ENCODE measurements at regions not wholly inside any gene's neighbourhood (a gene's known extent, or its start where the extent isn't known, plus 50 kb on each side); places are given as distances from the start of the nearest gene placed in this dataset.

GRCh38 chr11:28727254-28727653 is 619.1 kb downstream of the METTL15 start:
- no peak for DNase-seq

GRCh38 chr11:28726432-28726831 is 618.2 kb downstream of the METTL15 start:
- no peak for DNase-seq

GRCh38 chr11:28715726-28716125 is 607.5 kb downstream of the METTL15 start:
- no peak for DNase-seq

- no peak for DNase-seq
Observed at GRCh38 chr11:28713850-28714249, 605.7 kb downstream of the METTL15 start.

GRCh38 chr11:28708075-28708474 is 599.9 kb downstream of the METTL15 start:
- no peak for DNase-seq

- no peak for DNase-seq
Observed at GRCh38 chr11:28704801-28705200, 596.6 kb downstream of the METTL15 start.

- DNase-seq, result no peak
Observed at GRCh38 chr11:28703371-28703770, 595.2 kb downstream of the METTL15 start.

GRCh38 chr11:28702871-28703270 is 594.7 kb downstream of the METTL15 start:
- DNase-seq, result no peak

- DNase-seq, result no peak
Observed at GRCh38 chr11:28702450-28702790, 594.2 kb downstream of the METTL15 start.

GRCh38 chr11:28701760-28702449 is 593.7 kb downstream of the METTL15 start:
- DNase-seq, result no peak

- no peak for DNase-seq
Observed at GRCh38 chr11:28699701-28700100, 591.5 kb downstream of the METTL15 start.

GRCh38 chr11:28697920-28698827 is 590.0 kb downstream of the METTL15 start:
- peak; percentile 26 for DNase-seq

GRCh38 chr11:28696591-28696990 is 588.4 kb downstream of the METTL15 start:
- DNase-seq, result no peak

GRCh38 chr11:28690746-28691145 is 582.6 kb downstream of the METTL15 start:
- DNase-seq, result no peak

- DNase-seq, result no peak
Observed at GRCh38 chr11:28684011-28684586, 575.9 kb downstream of the METTL15 start.

GRCh38 chr11:28679795-28680468 is 571.7 kb downstream of the METTL15 start:
- no peak for DNase-seq

GRCh38 chr11:28677721-28678120 is 569.5 kb downstream of the METTL15 start:
- no peak for DNase-seq

- no peak for DNase-seq
Observed at GRCh38 chr11:28675183-28675582, 567.0 kb downstream of the METTL15 start.

- no peak for DNase-seq
Observed at GRCh38 chr11:28674433-28675103, 566.4 kb downstream of the METTL15 start.

GRCh38 chr11:28673691-28674432 is 565.7 kb downstream of the METTL15 start:
- no peak for DNase-seq

- DNase-seq, result no peak
Observed at GRCh38 chr11:28671274-28671673, 563.1 kb downstream of the METTL15 start.

GRCh38 chr11:28666632-28667031 is 558.4 kb downstream of the METTL15 start:
- no peak for DNase-seq

Data from hindlimb muscle (tissue), 1 donor.